HEK293 (cell line): ENCODE measurements at regions not wholly inside any gene's neighbourhood (a gene's known extent, or its start where the extent isn't known, plus 50 kb on each side); places are given as distances from the start of the nearest gene placed in this dataset.
"Not testable (repeated sequence)": the region's sequence is repeated elsewhere in the genome, so short reads cannot be mapped to it uniquely, and the experiment has no call there.

Experiments
- CTCF ChIA-PET: fragments of 350-600 bp; formaldehyde crosslinking; extraction: SDS; loops from one replicate; lab custom pipeline; 2021; ENCODE audit warnings: antibody characterized with exemption; lab: Yijun Ruan, JAX
- POLR2A ChIA-PET: fragments of 300-600 bp; formaldehyde crosslinking; extraction: SDS; loops from one replicate; lab custom pipeline; 2020; ENCODE audit warnings: antibody characterized with exemption, inconsistent platforms; lab: Yijun Ruan, JAX
- H3K27ac ChIP-seq: fragments of 200-500 bp; sonication (Bioruptor generic); 2 replicates; pipeline ENCODE4 v1.5.1; 2014; ENCODE audit warnings: low read depth, low read length, control low read depth, inconsistent platforms; ENCODE audit errors: extremely low read depth
- H3K36me3 ChIP-seq, 2 experiments: fragments of 200-500 bp in 1 of 2; sonication (Bioruptor generic) in 1 of 2; 1 replicate in 1 of 2; 2 replicates in 1 of 2; pipeline ENCODE4 v1.5.1; 2014 to 2017; ENCODE audit warnings: inconsistent platforms in 2 of 2, low read length in 2 of 2; ENCODE audit not compliant: control insufficient read depth in 2 of 2, insufficient read depth in 1 of 2
- H3K4me1 ChIP-seq: fragments of 200-500 bp; sonication (Bioruptor generic); 2 replicates; pipeline ENCODE4 v1.5.1; 2014; ENCODE audit warnings: mild to moderate bottlenecking, low read length, inconsistent platforms; ENCODE audit not compliant: control insufficient read depth, insufficient read depth
- H3K4me3 ChIP-seq: 2 replicates; pipeline ENCODE4 v1.5.1; 2011; ENCODE audit warnings: low read depth, mild to moderate bottlenecking, control low read depth, low read length, moderate library complexity
- H3K9me3 ChIP-seq: fragments of 200-500 bp; sonication (Bioruptor generic); 2 replicates; pipeline ENCODE4 v1.5.1; 2014; ENCODE audit warnings: low read depth, low read length, inconsistent platforms; ENCODE audit not compliant: control insufficient read depth, insufficient read depth
- ATF2 ChIP-seq: fragments of 450-650 bp; formaldehyde crosslinking; IDR thresholded peaks from 2 replicates; pipeline ENCODE4 v1.5.1; 2016; ENCODE audit warnings: missing biosample characterization, missing genetic modification characterization, low read depth
- CTCF ChIP-seq: fragments of 450-650 bp; formaldehyde crosslinking; IDR thresholded peaks from 2 replicates; pipeline ENCODE4 v1.5.1; 2016; ENCODE audit warnings: missing biosample characterization, missing genetic modification characterization
- GLI2 ChIP-seq: fragments of 450-650 bp; formaldehyde crosslinking; IDR thresholded peaks from 2 replicates; pipeline ENCODE4; 2017; ENCODE audit warnings: missing biosample characterization, missing genetic modification characterization, low read depth, borderline replicate concordance
- GLI4 ChIP-seq: fragments of 450-650 bp; formaldehyde crosslinking; IDR thresholded peaks from 2 replicates; pipeline ENCODE4 v1.5.1; 2016; ENCODE audit warnings: missing biosample characterization, missing genetic modification characterization
- KLF9 ChIP-seq: fragments of 450-650 bp; formaldehyde crosslinking; IDR thresholded peaks from 2 replicates; pipeline ENCODE4 v1.5.1; 2016; ENCODE audit warnings: missing biosample characterization, missing genetic modification characterization, low read depth
- RBAK ChIP-seq: fragments of 450-650 bp; formaldehyde crosslinking; IDR thresholded peaks from 2 replicates; pipeline ENCODE4 v1.5.1; 2016; ENCODE audit warnings: missing biosample characterization, missing genetic modification characterization
- ZBTB7A ChIP-seq: fragments of 450-650 bp; formaldehyde crosslinking; IDR thresholded peaks from 2 replicates; pipeline ENCODE4 v1.5.1; 2016; ENCODE audit warnings: low read depth, missing biosample characterization, missing genetic modification characterization
- ZFP37 ChIP-seq: fragments of 450-650 bp; formaldehyde crosslinking; IDR thresholded peaks from 2 replicates; pipeline ENCODE4 v1.5.1; 2016; ENCODE audit warnings: missing biosample characterization, missing genetic modification characterization
- ZNF114 ChIP-seq: fragments of 450-650 bp; formaldehyde crosslinking; IDR thresholded peaks from 2 replicates; pipeline ENCODE4 v1.5.0; 2017; ENCODE audit warnings: missing biosample characterization, missing genetic modification characterization
- ZNF157 ChIP-seq: fragments of 450-650 bp; formaldehyde crosslinking; IDR thresholded peaks from 2 replicates; pipeline ENCODE4 v1.5.1; 2016; ENCODE audit warnings: missing biosample characterization, missing genetic modification characterization
- ZNF16 ChIP-seq: fragments of 450-650 bp; formaldehyde crosslinking; IDR thresholded peaks from 2 replicates; pipeline ENCODE4 v1.5.1; 2016; ENCODE audit warnings: low read depth, missing biosample characterization, missing genetic modification characterization
- ZNF169 ChIP-seq: fragments of 450-650 bp; formaldehyde crosslinking; IDR thresholded peaks from 2 replicates; pipeline ENCODE4 v1.5.1; 2016; ENCODE audit warnings: missing biosample characterization, missing genetic modification characterization
- ZNF175 ChIP-seq: fragments of 450-650 bp; formaldehyde crosslinking; IDR thresholded peaks from 2 replicates; pipeline ENCODE4 v1.5.1; 2016; ENCODE audit warnings: missing biosample characterization, missing genetic modification characterization
- ZNF18 ChIP-seq: fragments of 450-650 bp; formaldehyde crosslinking; IDR thresholded peaks from 2 replicates; pipeline ENCODE4 v1.5.1; 2016; ENCODE audit warnings: missing biosample characterization, missing genetic modification characterization
- ZNF221 ChIP-seq: fragments of 450-650 bp; formaldehyde crosslinking; IDR thresholded peaks from 2 replicates; pipeline ENCODE4 v1.5.1; 2017; ENCODE audit warnings: missing biosample characterization, missing genetic modification characterization, borderline replicate concordance
- ZNF23 ChIP-seq: fragments of 450-650 bp; formaldehyde crosslinking; IDR thresholded peaks from 2 replicates; pipeline ENCODE4 v1.5.1; 2016; ENCODE audit warnings: missing biosample characterization, missing genetic modification characterization, borderline replicate concordance
- ZNF311 ChIP-seq: fragments of 450-650 bp; formaldehyde crosslinking; IDR thresholded peaks from 2 replicates; pipeline ENCODE4 v1.5.1; 2017; ENCODE audit warnings: missing biosample characterization, missing genetic modification characterization, borderline replicate concordance
- ZNF366 ChIP-seq: fragments of 450-650 bp; formaldehyde crosslinking; conservative IDR thresholded peaks from 2 replicates; pipeline ENCODE4 v1.5.1; 2016; ENCODE audit warnings: missing biosample characterization, missing genetic modification characterization
- ZNF544 ChIP-seq: fragments of 450-650 bp; formaldehyde crosslinking; IDR thresholded peaks from 2 replicates; pipeline ENCODE4 v1.5.0; 2017; ENCODE audit warnings: missing biosample characterization, missing genetic modification characterization
- ZNF670 ChIP-seq: fragments of 450-650 bp; formaldehyde crosslinking; IDR thresholded peaks from 2 replicates; pipeline ENCODE4 v1.5.1; 2016; ENCODE audit warnings: missing biosample characterization, missing genetic modification characterization, low read depth
- ZSCAN23 ChIP-seq: fragments of 450-650 bp; formaldehyde crosslinking; IDR thresholded peaks from 2 replicates; pipeline ENCODE4 v1.5.1; 2016; ENCODE audit warnings: missing biosample characterization, missing genetic modification characterization
- ZSCAN4 ChIP-seq: fragments of 450-650 bp; formaldehyde crosslinking; IDR thresholded peaks from 2 replicates; pipeline ENCODE4 v1.5.1; 2017; ENCODE audit warnings: missing biosample characterization, missing genetic modification characterization

- H3K9me3 ChIP-seq, result no peaks in the 10 kb centered on the region
- H3K36me3 ChIP-seq, result no peaks in the 10 kb centered on the region
- CTCF ChIA-PET, result no interaction called here
- peaks cover 7% of the 10 kb centered on the region for H3K4me1 ChIP-seq
- no peak overlapping the region for H3K4me3 ChIP-seq
- POLR2A ChIA-PET, result no interaction called here
- no peak overlapping the region for H3K27ac ChIP-seq
- no peak for TF ChIP-seq ATF2 (tag by site-specific recombination)
- TF ChIP-seq ZNF670 (tag by site-specific recombination), result no peak
- no peak for TF ChIP-seq GLI4 (tag by site-specific recombination)
- no peak for TF ChIP-seq KLF9 (tag by site-specific recombination)
- no peak for TF ChIP-seq ZNF18
- TF ChIP-seq ZSCAN23, result no peak
- TF ChIP-seq ZNF23 (tag by site-specific recombination), result no peak
- no peak for TF ChIP-seq ZSCAN4
- TF ChIP-seq ZNF544, result no peak
Measured at GRCh38 chr10:9056521-9056920, 1002.0 kb downstream of the GATA3 start.

GRCh38 chr10:9057293-9057692, 1002.8 kb downstream of the GATA3 start:
- POLR2A ChIA-PET, H3K4me3 ChIP-seq, H3K9me3 ChIP-seq, H3K36me3 ChIP-seq, H3K4me1 ChIP-seq, CTCF ChIA-PET, H3K27ac ChIP-seq: not testable (repeated sequence)

- Histone ChIP-seq H3K4me1 (peaks cover 7% of the 10 kb centered on the region), H3K9me3 (no peaks in the 10 kb centered on the region), H3K27ac (no peak overlapping the region), H3K4me3 (no peak overlapping the region), H3K36me3 (no peaks in the 10 kb centered on the region)
- CTCF ChIA-PET, result interaction anchor here (0.5 to 0.7 kb wide), 4 partner anchors 26 to 1535 kb away, joined by 3 read pairs; no protein-coding TSS in a partner anchor
- POLR2A ChIA-PET, result no interaction called here
- TF ChIP-seq RBAK (tag by site-specific recombination) (no peak), ZNF175 (tag by site-specific recombination) (no peak)
Measured at GRCh38 chr10:9060314-9060713, 1005.8 kb downstream of the GATA3 start.

GRCh38 chr10:9061871-9062270, 1007.4 kb downstream of the GATA3 start:
- no peak overlapping the region for H3K27ac ChIP-seq
- no peak for TF ChIP-seq ZNF221 (tag by site-specific recombination)
- no peak for TF ChIP-seq ZNF311 (tag by site-specific recombination)
- TF ChIP-seq GLI2, result no peak
- TF ChIP-seq CTCF (tag by site-specific recombination), result no peak
- TF ChIP-seq ZNF114 (tag by site-specific recombination), result no peak
- no peak for TF ChIP-seq ZFP37 (tag by site-specific recombination)
- no peak for TF ChIP-seq ZNF16 (tag by site-specific recombination)
- no peak for TF ChIP-seq ZNF157 (tag by site-specific recombination)
- no peak for TF ChIP-seq ZNF169 (tag by site-specific recombination)
- no peak for TF ChIP-seq ZBTB7A
- no peak for TF ChIP-seq ZNF366 (tag by site-specific recombination)
- TF ChIP-seq, all 188 proteins: peak for 0
- Histone ChIP-seq H3K36me3 (no peaks in the 10 kb centered on the region), H3K9me3 (no peaks in the 10 kb centered on the region), H3K4me3 (no peak overlapping the region), H3K4me1 (peaks cover 7% of the 10 kb centered on the region)
- CTCF ChIA-PET, result no interaction called here
- POLR2A ChIA-PET, result no interaction called here
